GM19452 (cell line): ENCODE measurements at regions not wholly inside any gene's neighbourhood (a gene's known extent, or its start where the extent isn't known, plus 50 kb on each side); places are given as distances from the start of the nearest gene placed in this dataset.

Source experiments
- ATAC-seq: cut with Tn5 transposase; IDR thresholded peaks from one replicate; pipeline ENCODE4 v1.9.1; 2021; ENCODE audit not compliant: unreplicated experiment

- no peak for ATAC-seq
Measured at GRCh38 chr4:84441758-84442377, 57.2 kb downstream of the NKX6-1 start.

GRCh38 chr4:84439996-84440395 lies 59.1 kb downstream of the NKX6-1 start:
- ATAC-seq, result no peak

GRCh38 chr4:84436812-84437211 lies 62.3 kb downstream of the NKX6-1 start:
- no peak for ATAC-seq

- no peak for ATAC-seq
Measured at GRCh38 chr4:84434344-84434743, 64.7 kb downstream of the NKX6-1 start.

GRCh38 chr4:84433633-84434222 lies 65.4 kb downstream of the NKX6-1 start:
- ATAC-seq, result no peak

GRCh38 chr4:84432713-84433112 lies 66.4 kb downstream of the NKX6-1 start:
- ATAC-seq, result no peak

- no peak for ATAC-seq
Measured at GRCh38 chr4:84420608-84421007, 78.5 kb downstream of the NKX6-1 start.

- ATAC-seq, result no peak
Measured at GRCh38 chr4:84419201-84419600, 79.9 kb downstream of the NKX6-1 start.

GRCh38 chr4:84417997-84418709 lies 80.9 kb downstream of the NKX6-1 start:
- ATAC-seq, result no peak

GRCh38 chr4:84413976-84414375 lies 85.1 kb downstream of the NKX6-1 start:
- no peak for ATAC-seq

GRCh38 chr4:84413480-84413879 lies 85.6 kb downstream of the NKX6-1 start:
- no peak for ATAC-seq

- no peak for ATAC-seq
Measured at GRCh38 chr4:84412062-84412461, 87.0 kb downstream of the NKX6-1 start.

- no peak for ATAC-seq
Measured at GRCh38 chr4:84407554-84408407, 91.3 kb downstream of the NKX6-1 start.

GRCh38 chr4:84403656-84404055 lies 95.4 kb downstream of the NKX6-1 start:
- no peak for ATAC-seq

GRCh38 chr4:84401701-84402306 lies 97.3 kb downstream of the NKX6-1 start:
- ATAC-seq, result no peak

- ATAC-seq, result no peak
Measured at GRCh38 chr4:84394386-84394785, 104.7 kb downstream of the NKX6-1 start.

GRCh38 chr4:84392951-84393590 lies 106.0 kb downstream of the NKX6-1 start:
- ATAC-seq, result no peak

GRCh38 chr4:84389406-84389805 lies 109.7 kb downstream of the NKX6-1 start:
- no peak for ATAC-seq

- ATAC-seq, result no peak
Measured at GRCh38 chr4:84385203-84385602, 113.9 kb downstream of the NKX6-1 start.

- ATAC-seq, result no peak
Measured at GRCh38 chr4:84384801-84385200, 114.3 kb downstream of the NKX6-1 start.

- ATAC-seq, result no peak
Measured at GRCh38 chr4:84381759-84382158, 117.3 kb downstream of the NKX6-1 start.
